ENCODE measurements at regions not wholly inside any gene's neighbourhood (a gene's known extent, or its start where the extent isn't known, plus 50 kb on each side); places are given as distances from the start of the nearest gene placed in this dataset.

- Histone ChIP-seq H3K9ac (ENCODE audit: insufficient read depth in 1 of 2, low read length in 2 of 2) (peak overlapping the region in 1 of 2 donors; percentile 23), H3K4me1 (ENCODE audit: control insufficient read depth in 5 of 5, insufficient read depth in 5 of 5, low read length in 5 of 5) (peaks cover 0 to 2% (median 0%) of the 10 kb centered on the region in 5 donors), H3K27ac (ENCODE audit: low read depth in 1 of 2, low read length in 1 of 2) (no peak overlapping the region), H3K9me3 (ENCODE audit: control insufficient read depth in 4 of 4, insufficient read depth in 3 of 4, low read length in 3 of 4) (no peaks in the 10 kb centered on the region), H3K27me3 (ENCODE audit: control insufficient read depth in 3 of 3, insufficient read depth in 3 of 3, low read length in 2 of 3) (no peaks in the 10 kb centered on the region), H3K36me3 (ENCODE audit: control insufficient read depth in 4 of 4, insufficient read depth in 4 of 4, low read length in 4 of 4) (no peaks in the 10 kb centered on the region), H3K4me3 (no peak overlapping the region)
- 43 to 54% methylated on average over 5 of the region's 5 CpGs for WGBS, 2 donors
- TF ChIP-seq CTCF (IDR thresholded peaks at IDR 0.05; ENCODE audit: control extremely low read depth, extremely low read depth), result no peak
- DNase-seq, result no peak
- no peak for ATAC-seq (ENCODE audit: insufficient read depth, low FRiP score)
Observed at GRCh38 chr5:23012842-23013241, 159.7 kb upstream of the CDH12 start.

GRCh38 chr5:23007762-23008161, 154.6 kb upstream of the CDH12 start:
- no peak overlapping the region for H3K4me3 ChIP-seq
- peaks cover 0 to 4% (median 0%) of the 10 kb centered on the region in 5 donors for H3K4me1 ChIP-seq (ENCODE audit: control insufficient read depth in 5 of 5, insufficient read depth in 5 of 5, low read length in 5 of 5)
- DNase-seq (no peak), ATAC-seq (ENCODE audit: insufficient read depth, low FRiP score) (no peak)
- WGBS, 2 donors, result 71 to 86% methylated on average over 1 of the region's 1 CpG
- no peaks in the 10 kb centered on the region for H3K36me3 ChIP-seq (ENCODE audit: control insufficient read depth in 4 of 4, insufficient read depth in 4 of 4, low read length in 4 of 4)
- TF ChIP-seq CTCF (IDR thresholded peaks at IDR 0.05; ENCODE audit: control extremely low read depth, extremely low read depth), result no peak
- H3K9ac ChIP-seq (ENCODE audit: insufficient read depth in 1 of 2, low read length in 2 of 2), result no peak overlapping the region
- no peaks in the 10 kb centered on the region for H3K9me3 ChIP-seq (ENCODE audit: control insufficient read depth in 4 of 4, insufficient read depth in 3 of 4, low read length in 3 of 4)
- no peaks in the 10 kb centered on the region for H3K27me3 ChIP-seq (ENCODE audit: control insufficient read depth in 3 of 3, insufficient read depth in 3 of 3, low read length in 2 of 3)
- no peak overlapping the region for H3K27ac ChIP-seq (ENCODE audit: low read depth in 1 of 2, low read length in 1 of 2)

- DNase-seq (peak; percentile 74 to 78 (median 75)), ATAC-seq (ENCODE audit: insufficient read depth, low FRiP score) (no peak)
- no peak overlapping the region for H3K9ac ChIP-seq (ENCODE audit: insufficient read depth in 1 of 2, low read length in 2 of 2)
Observed at GRCh38 chr5:23007236-23007635, 154.1 kb upstream of the CDH12 start.

More at GRCh38 chr5:23007236-23007635, 154.1 kb upstream of the CDH12 start:
- no peak overlapping the region for H3K4me3 ChIP-seq
- peaks cover 0 to 4% (median 0%) of the 10 kb centered on the region in 5 donors for H3K4me1 ChIP-seq (ENCODE audit: control insufficient read depth in 5 of 5, insufficient read depth in 5 of 5, low read length in 5 of 5)
- no peaks in the 10 kb centered on the region for H3K36me3 ChIP-seq (ENCODE audit: control insufficient read depth in 4 of 4, insufficient read depth in 4 of 4, low read length in 4 of 4)
- 51 to 65% methylated on average over 1 of the region's 1 CpG for WGBS, 2 donors
- no peaks in the 10 kb centered on the region for H3K9me3 ChIP-seq (ENCODE audit: control insufficient read depth in 4 of 4, insufficient read depth in 3 of 4, low read length in 3 of 4)
- no peaks in the 10 kb centered on the region for H3K27me3 ChIP-seq (ENCODE audit: control insufficient read depth in 3 of 3, insufficient read depth in 3 of 3, low read length in 2 of 3)
- TF ChIP-seq CTCF (IDR thresholded peaks at IDR 0.05; ENCODE audit: control extremely low read depth, extremely low read depth), result no peak
- H3K27ac ChIP-seq (ENCODE audit: low read depth in 1 of 2, low read length in 1 of 2), result no peak overlapping the region

Measured in lung (tissue), 11 donors.